ENCODE measurements at regions not wholly inside any gene's neighbourhood (a gene's known extent, or its start where the extent isn't known, plus 50 kb on each side); places are given as distances from the start of the nearest gene placed in this dataset.

DNA sequence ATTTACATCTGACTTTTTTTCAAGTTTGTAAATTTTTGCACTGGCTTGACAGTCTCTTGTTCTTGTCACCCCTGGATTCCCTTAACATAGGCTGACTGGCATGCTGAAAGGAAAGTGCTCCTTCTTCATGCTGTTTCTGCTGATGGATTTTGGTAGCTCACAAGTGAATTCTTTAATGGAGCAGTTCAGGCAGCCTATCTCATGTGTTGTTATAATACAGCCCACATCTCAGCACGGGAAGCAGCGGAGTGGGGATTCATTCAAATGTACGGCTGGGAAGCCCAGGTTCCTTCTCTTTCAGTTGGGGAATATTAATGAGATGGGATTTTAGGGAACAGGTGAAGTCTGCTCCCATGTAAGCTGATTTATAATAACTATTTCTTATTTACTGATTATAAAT is 142.8 kb downstream of the CD8B2 start:
- no peaks in the 10 kb centered on the region for H3K36me3 ChIP-seq
- TF ChIP-seq, protein P1, sequence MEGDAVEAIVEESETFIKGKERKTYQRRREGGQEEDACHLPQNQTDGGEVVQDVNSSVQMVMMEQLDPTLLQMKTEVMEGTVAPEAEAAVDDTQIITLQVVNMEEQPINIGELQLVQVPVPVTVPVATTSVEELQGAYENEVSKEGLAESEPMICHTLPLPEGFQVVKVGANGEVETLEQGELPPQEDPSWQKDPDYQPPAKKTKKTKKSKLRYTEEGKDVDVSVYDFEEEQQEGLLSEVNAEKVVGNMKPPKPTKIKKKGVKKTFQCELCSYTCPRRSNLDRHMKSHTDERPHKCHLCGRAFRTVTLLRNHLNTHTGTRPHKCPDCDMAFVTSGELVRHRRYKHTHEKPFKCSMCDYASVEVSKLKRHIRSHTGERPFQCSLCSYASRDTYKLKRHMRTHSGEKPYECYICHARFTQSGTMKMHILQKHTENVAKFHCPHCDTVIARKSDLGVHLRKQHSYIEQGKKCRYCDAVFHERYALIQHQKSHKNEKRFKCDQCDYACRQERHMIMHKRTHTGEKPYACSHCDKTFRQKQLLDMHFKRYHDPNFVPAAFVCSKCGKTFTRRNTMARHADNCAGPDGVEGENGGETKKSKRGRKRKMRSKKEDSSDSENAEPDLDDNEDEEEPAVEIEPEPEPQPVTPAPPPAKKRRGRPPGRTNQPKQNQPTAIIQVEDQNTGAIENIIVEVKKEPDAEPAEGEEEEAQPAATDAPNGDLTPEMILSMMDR (IDR thresholded peaks at IDR 0.05): no peak
- H3K27me3 ChIP-seq: no peaks in the 10 kb centered on the region
- no peak overlapping the region for H3K4me3 ChIP-seq
- DNase-seq (ENCODE audit: low spot score): no peak
- no peaks in the 10 kb centered on the region for H3K9me3 ChIP-seq
- no peaks in the 10 kb centered on the region for H3K4me1 ChIP-seq
- no peak overlapping the region for H3K27ac ChIP-seq

DNA sequence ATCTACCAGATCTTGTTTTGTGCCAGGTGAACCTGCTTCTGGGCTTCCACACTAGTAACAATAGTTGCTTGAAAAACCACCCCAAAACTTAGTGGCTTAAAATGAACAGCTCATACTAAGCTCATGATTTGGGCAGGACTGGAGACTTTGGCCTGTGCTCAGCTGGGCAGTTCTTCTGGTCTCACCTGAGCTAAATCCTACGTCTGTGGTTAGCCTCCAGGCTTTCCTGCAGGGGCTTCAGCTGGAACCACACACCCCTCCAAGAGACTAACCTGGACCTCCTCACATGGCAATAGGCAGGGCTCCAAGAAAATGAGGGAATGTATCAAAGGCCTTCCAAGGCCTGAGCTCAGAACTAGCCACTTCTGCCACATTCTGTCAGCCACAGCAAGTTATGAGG is 144.1 kb downstream of the CD8B2 start:
- Histone ChIP-seq H3K9me3 (no peaks in the 10 kb centered on the region), H3K27me3 (no peaks in the 10 kb centered on the region), H3K4me3 (no peak overlapping the region), H3K36me3 (no peaks in the 10 kb centered on the region), H3K27ac (no peak overlapping the region), H3K4me1 (no peaks in the 10 kb centered on the region)
- TF ChIP-seq, protein P1 (IDR thresholded peaks at IDR 0.05): no peak
- DNase-seq (ENCODE audit: low spot score): no peak

DNA sequence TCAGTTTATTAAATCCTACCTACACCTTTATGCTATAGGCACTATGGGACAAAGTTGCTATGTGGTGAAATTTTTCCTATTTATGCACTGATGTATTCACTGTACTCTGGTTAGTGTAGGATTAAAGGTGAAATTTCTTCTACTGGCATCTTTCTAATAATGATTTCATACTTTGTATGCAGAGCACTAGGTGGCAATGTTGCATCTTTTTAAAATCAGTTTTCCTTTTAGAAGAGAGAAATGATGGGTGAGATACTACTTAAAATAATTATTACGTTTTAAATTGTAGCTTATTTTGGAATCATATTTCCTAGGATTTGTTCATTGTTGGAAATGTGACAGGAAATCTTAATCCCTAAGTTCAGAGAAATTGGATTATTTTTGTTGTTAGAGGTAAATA is 150.9 kb downstream of the CD8B2 start:
- TF ChIP-seq, protein P1 (IDR thresholded peaks at IDR 0.05): peak in 1 of 2 donors; percentile 60

DNA sequence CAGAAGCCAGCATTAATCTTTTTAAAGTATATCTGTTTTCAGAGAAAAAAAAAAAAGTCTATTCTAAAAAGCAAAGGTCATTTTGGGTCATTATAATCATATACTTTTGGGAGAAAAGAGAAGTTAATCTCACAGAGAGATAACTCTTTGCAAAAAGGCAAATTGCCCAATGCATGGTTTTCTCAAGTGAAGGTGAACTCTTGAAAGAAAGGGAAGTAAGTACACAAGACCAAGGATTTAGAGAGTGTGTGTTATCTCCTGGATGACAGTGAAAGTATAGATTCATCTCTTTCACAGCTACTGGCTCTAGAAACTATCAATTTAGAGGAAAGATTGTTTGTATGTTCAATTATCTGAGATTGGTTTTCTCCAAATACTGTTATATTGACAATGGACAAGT is 151.4 kb downstream of the CD8B2 start:
- Histone ChIP-seq H3K27me3 (no peaks in the 10 kb centered on the region), H3K36me3 (no peaks in the 10 kb centered on the region), H3K4me1 (no peaks in the 10 kb centered on the region), H3K9me3 (no peaks in the 10 kb centered on the region), H3K27ac (no peak overlapping the region), H3K4me3 (no peak overlapping the region)
- TF ChIP-seq, protein P1 (IDR thresholded peaks at IDR 0.05): no peak
- no peak for DNase-seq (ENCODE audit: low spot score)

More for the DNA sequence above, 150.9 kb downstream of the CD8B2 start:
- Histone ChIP-seq H3K27ac (no peak overlapping the region), H3K4me3 (no peak overlapping the region), H3K9me3 (no peaks in the 10 kb centered on the region), H3K36me3 (no peaks in the 10 kb centered on the region), H3K4me1 (no peaks in the 10 kb centered on the region), H3K27me3 (no peaks in the 10 kb centered on the region)
- no peak for DNase-seq (ENCODE audit: low spot score)

DNA sequence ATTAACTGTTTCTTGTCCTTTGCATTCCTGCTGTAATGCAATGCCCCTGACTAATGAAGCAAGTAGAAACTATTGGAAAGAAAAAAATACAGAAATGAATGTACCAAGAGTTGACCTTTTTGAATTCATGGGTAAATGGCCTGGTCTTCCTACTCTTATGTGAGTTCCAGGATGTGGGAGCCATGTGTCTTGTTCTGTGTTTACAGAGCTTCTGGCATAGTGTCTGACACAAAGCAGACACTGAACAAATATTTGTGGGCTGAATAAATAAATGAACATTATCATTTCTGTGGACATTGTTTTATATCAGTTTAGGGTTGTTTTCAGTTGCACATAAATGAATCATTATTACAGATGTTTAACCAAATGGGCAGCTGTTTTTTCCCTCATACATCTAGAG is 155.5 kb downstream of the CD8B2 start:
- TF ChIP-seq, protein P1 (IDR thresholded peaks at IDR 0.05): no peak

DNA sequence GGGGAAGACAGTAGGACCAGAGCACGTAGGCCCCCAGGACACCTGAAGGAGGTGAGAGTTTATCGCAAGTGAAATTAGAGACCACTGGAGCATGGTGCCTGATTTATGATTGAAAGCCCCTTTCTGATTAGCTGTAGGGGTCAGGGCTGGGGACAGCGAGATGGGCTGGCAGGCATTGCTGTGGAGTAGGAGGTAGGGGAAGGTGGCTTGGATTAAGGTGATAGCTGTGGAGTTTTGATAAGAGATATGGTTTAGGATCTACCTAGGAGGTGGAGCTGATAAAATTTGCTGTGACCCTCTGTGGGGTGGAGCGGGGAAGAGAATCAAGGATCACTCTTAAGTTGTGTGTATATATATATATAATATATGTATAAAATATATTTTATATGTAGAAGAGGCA is 157.5 kb downstream of the CD8B2 start:
- no peaks in the 10 kb centered on the region for H3K4me1 ChIP-seq
- no peaks in the 10 kb centered on the region for H3K9me3 ChIP-seq
- no peak overlapping the region for H3K4me3 ChIP-seq
- no peaks in the 10 kb centered on the region for H3K36me3 ChIP-seq
- no peak for DNase-seq (ENCODE audit: low spot score)
- TF ChIP-seq, protein P1 (IDR thresholded peaks at IDR 0.05): no peak
- no peak overlapping the region for H3K27ac ChIP-seq
- no peaks in the 10 kb centered on the region for H3K27me3 ChIP-seq

More for the DNA sequence above, 155.5 kb downstream of the CD8B2 start:
- H3K27ac ChIP-seq: no peak overlapping the region
- H3K4me3 ChIP-seq: no peak overlapping the region
- H3K4me1 ChIP-seq: no peaks in the 10 kb centered on the region
- no peaks in the 10 kb centered on the region for H3K9me3 ChIP-seq
- no peaks in the 10 kb centered on the region for H3K27me3 ChIP-seq
- H3K36me3 ChIP-seq: no peaks in the 10 kb centered on the region
- no peak for DNase-seq (ENCODE audit: low spot score)
